ENCODE measurements at regions not wholly inside any gene's neighbourhood (a gene's known extent, or its start where the extent isn't known, plus 50 kb on each side); places are given as distances from the start of the nearest gene placed in this dataset.

GRCh38 chr11:35077709-35078469, 61.1 kb upstream of the CD44 start:
- DNase-seq (ENCODE audit: low read depth): peak; percentile 32

GRCh38 chr11:35078470-35078735, 60.6 kb upstream of the CD44 start:
- DNase-seq (ENCODE audit: low read depth): no peak

- DNase-seq (ENCODE audit: low read depth): no peak
Observed at GRCh38 chr11:35079611-35080010, 59.4 kb upstream of the CD44 start.

- DNase-seq (ENCODE audit: low read depth): peak; percentile 66
Observed at GRCh38 chr11:35082321-35083180, 56.4 kb upstream of the CD44 start.

- no peak for DNase-seq (ENCODE audit: low read depth)
Observed at GRCh38 chr11:35083181-35083430, 55.9 kb upstream of the CD44 start.

- peak; percentile 47 for DNase-seq (ENCODE audit: low read depth)
Observed at GRCh38 chr11:35083431-35084238, 55.3 kb upstream of the CD44 start.

- DNase-seq (ENCODE audit: low read depth): no peak
Observed at GRCh38 chr11:35084817-35085440, 54.0 kb upstream of the CD44 start.

- DNase-seq (ENCODE audit: low read depth): no peak
Observed at GRCh38 chr11:35085531-35086165, 53.3 kb upstream of the CD44 start.

GRCh38 chr11:35087648-35088047, 51.3 kb upstream of the CD44 start:
- DNase-seq (ENCODE audit: low read depth): no peak

- no peak for DNase-seq (ENCODE audit: low read depth)
Observed at GRCh38 chr11:35088226-35088625, 50.7 kb upstream of the CD44 start.

GRCh38 chr11:35088676-35089075, 50.3 kb upstream of the CD44 start:
- no peak for DNase-seq (ENCODE audit: low read depth)

All from activated gamma-delta T cell treated with anti-CD3 and anti-CD28 coated beads, Interleukin-2, amount 50 U/mL, for 16 hours (primary cell).